Activated T-cell treated with anti-CD3 and anti-CD28 coated beads, Interleukin-2, amount 50 U/mL, for 72 hours (primary cell): ENCODE measurements at regions not wholly inside any gene's neighbourhood (a gene's known extent, or its start where the extent isn't known, plus 50 kb on each side); places are given as distances from the start of the nearest gene placed in this dataset.

Experiments used
- ATAC-seq, 2 donors: fragments of 150-1000 bp; cut with Tn5 transposase; replicated peaks in 1 of 2; 2 replicates each; pipeline ENCODE4 v1.10.0; 2021; ENCODE audit warnings: moderate library complexity in 2 of 2, mild to moderate bottlenecking in 1 of 2
- DNase-seq, 2 donors: peaks; one replicate each; pipeline ENCODE4 v3.0.0; 2021 to 2022; ENCODE audit warnings: mixed read lengths in 1 of 2
- H3K27ac Mint-ChIP-seq: one replicate; pipeline ENCODE4 v1.8.0; 2022; ENCODE audit warnings: mild to moderate bottlenecking, moderate library complexity, mixed read lengths
- H3K27me3 Mint-ChIP-seq: one replicate; pipeline ENCODE4 v1.8.0; 2022; ENCODE audit warnings: low read depth, mixed read lengths
- H3K36me3 Mint-ChIP-seq, 2 donors: one replicate each; pipeline ENCODE4 v1.8.0; 2022; ENCODE audit warnings: mixed read lengths in 2 of 2, mild to moderate bottlenecking in 1 of 2; ENCODE audit not compliant: insufficient read depth in 2 of 2
- H3K4me1 Mint-ChIP-seq: one replicate; pipeline ENCODE4 v1.8.0; 2022; ENCODE audit warnings: low read depth, mixed read lengths
- H3K4me3 Mint-ChIP-seq, 2 donors: one replicate each; pipeline ENCODE4 v1.8.0; 2022; ENCODE audit warnings: mild to moderate bottlenecking in 2 of 2, mixed read lengths in 2 of 2, moderate library complexity in 2 of 2
- H3K9me3 Mint-ChIP-seq, 2 donors: one replicate each; pipeline ENCODE4 v1.8.0; 2022; ENCODE audit warnings: mixed read lengths in 2 of 2

DNA sequence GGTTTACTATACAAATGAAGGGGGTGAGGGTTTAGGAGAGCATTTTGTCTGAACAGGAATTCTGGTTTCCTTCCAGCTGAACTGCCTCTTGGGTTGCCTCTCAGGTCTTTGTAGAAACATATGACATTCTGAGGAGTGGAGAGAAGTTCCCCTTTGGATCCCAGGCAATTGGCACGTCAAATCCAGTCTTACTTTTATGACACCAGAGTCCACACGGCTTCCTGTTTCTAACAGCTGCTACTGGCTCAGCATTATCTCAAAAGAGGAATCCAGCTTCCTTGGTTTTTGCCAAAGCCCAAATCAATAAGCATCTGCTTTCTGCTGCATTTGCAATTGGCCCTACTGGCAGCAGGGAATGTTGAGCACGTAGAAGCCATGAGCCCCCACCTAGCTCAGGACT is 97.6 kb upstream of the FAM20A start:
- no peaks in the 10 kb centered on the region for H3K4me1 Mint-ChIP-seq
- peaks cover 0 to 2% of the 10 kb centered on the region in 2 donors for H3K9me3 Mint-ChIP-seq
- H3K4me3 Mint-ChIP-seq = no peak overlapping the region
- H3K27ac Mint-ChIP-seq = no peak overlapping the region
- peaks cover 7% of the 10 kb centered on the region for H3K27me3 Mint-ChIP-seq
- H3K36me3 Mint-ChIP-seq = no peaks in the 10 kb centered on the region
- ATAC-seq = no peak
- DNase-seq = no peak

- ATAC-seq (peak in 1 of 2 donors; percentile 39), DNase-seq (no peak)
- H3K4me3 Mint-ChIP-seq = no peak overlapping the region
- H3K36me3 Mint-ChIP-seq = no peaks in the 10 kb centered on the region
- peak overlapping the region; percentile 58 for H3K27ac Mint-ChIP-seq
- no peaks in the 10 kb centered on the region for H3K4me1 Mint-ChIP-seq
- no peaks in the 10 kb centered on the region for H3K27me3 Mint-ChIP-seq
- H3K9me3 Mint-ChIP-seq = peaks cover 0 to 2% of the 10 kb centered on the region in 2 donors
These were observed 96.7 kb upstream of the FAM20A start for GRCh38 chr17:68697850-68698361.

- Mint-ChIP-seq H3K27me3 (no peaks in the 10 kb centered on the region), H3K36me3 (no peaks in the 10 kb centered on the region), H3K9me3 (peaks cover 0 to 2% of the 10 kb centered on the region in 2 donors), H3K4me3 (no peak overlapping the region), H3K27ac (no peak overlapping the region), H3K4me1 (no peaks in the 10 kb centered on the region)
- ATAC-seq (no peak), DNase-seq (no peak)
These were observed 94.5 kb upstream of the FAM20A start for GRCh38 chr17:68695659-68696058.

DNA sequence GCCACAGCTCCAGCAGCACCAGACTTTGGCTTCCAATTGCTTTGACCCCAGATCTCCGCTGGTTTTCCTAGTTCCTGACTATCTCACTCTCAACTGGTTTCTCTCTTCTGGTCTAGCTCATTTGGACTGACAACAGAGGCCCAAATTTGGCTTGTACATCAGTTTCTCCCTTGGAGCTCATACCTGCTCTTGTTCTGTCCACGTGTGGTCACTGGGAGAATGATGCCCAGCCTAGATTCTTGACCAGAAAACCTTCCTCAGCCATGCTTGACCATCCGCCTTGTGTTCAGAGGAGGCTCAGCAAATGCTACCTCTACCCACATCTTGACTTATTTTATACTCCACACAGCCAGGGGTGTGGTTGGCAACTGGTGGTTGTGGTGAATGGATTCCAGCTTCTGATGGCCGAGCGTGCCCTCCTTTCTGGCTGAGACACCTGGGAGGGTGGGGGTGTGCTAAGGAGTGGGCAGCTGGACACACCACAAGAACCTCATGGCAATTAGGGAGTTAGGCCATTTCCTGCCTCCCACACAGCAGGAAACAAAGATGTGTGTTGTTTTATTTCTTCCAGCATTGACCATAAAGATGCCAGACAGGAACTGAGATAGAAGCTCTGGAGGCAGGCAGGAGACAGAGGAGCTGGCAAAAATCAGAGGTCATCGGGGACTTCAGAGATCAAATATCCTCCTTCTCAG is 93.8 kb upstream of the FAM20A start:
- Mint-ChIP-seq H3K9me3 (peaks cover 0 to 2% of the 10 kb centered on the region in 2 donors), H3K36me3 (no peaks in the 10 kb centered on the region), H3K4me3 (no peak overlapping the region), H3K4me1 (no peaks in the 10 kb centered on the region), H3K27ac (no peak overlapping the region), H3K27me3 (no peaks in the 10 kb centered on the region)
- DNase-seq (no peak), ATAC-seq (no peak)

DNA sequence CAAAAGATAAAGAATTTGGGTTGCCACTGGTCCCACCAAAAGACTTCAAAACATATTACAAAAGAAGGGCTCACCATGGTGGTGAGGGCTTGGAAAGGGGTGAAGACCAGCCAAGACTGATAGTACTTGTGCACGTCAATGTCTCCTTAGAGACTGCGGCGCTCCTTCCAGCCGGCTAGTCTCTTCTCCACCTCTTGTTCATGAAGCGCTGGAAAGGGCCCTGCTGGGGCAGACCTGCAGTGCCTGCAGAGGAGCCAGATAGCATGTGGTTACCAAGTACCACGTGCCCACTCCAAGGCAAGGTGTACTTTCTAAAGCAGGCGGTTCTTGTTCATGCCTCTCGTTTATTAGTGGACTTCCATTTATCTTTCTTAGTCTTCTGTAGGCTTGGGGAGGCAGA is 92.7 kb upstream of the FAM20A start:
- ATAC-seq (no peak), DNase-seq (no peak)
- Mint-ChIP-seq H3K27me3 (no peaks in the 10 kb centered on the region), H3K4me3 (no peak overlapping the region), H3K36me3 (no peaks in the 10 kb centered on the region), H3K27ac (no peak overlapping the region), H3K9me3 (peaks cover 0 to 2% of the 10 kb centered on the region in 2 donors), H3K4me1 (no peaks in the 10 kb centered on the region)

GRCh38 chr17:68693466-68693865 is 92.3 kb upstream of the FAM20A start:
- ATAC-seq (no peak), DNase-seq (no peak)
- Mint-ChIP-seq H3K36me3 (no peaks in the 10 kb centered on the region), H3K27ac (no peak overlapping the region), H3K4me1 (no peaks in the 10 kb centered on the region), H3K27me3 (no peaks in the 10 kb centered on the region), H3K9me3 (peaks cover 0 to 2% of the 10 kb centered on the region in 2 donors), H3K4me3 (no peak overlapping the region)

- Mint-ChIP-seq H3K4me3 (no peak overlapping the region), H3K9me3 (peaks cover 0 to 5% of the 10 kb centered on the region in 2 donors), H3K27me3 (peaks cover 6% of the 10 kb centered on the region)
These were observed 85.2 kb upstream of the FAM20A start for GRCh38 chr17:68686108-68686988.

GRCh38 chr17:68684949-68685357 is 83.8 kb upstream of the FAM20A start:
- H3K4me3 Mint-ChIP-seq = no peak overlapping the region
- H3K4me1 Mint-ChIP-seq = no peaks in the 10 kb centered on the region
- H3K27ac Mint-ChIP-seq = no peak overlapping the region
- no peaks in the 10 kb centered on the region for H3K36me3 Mint-ChIP-seq
- peaks cover 6% of the 10 kb centered on the region for H3K27me3 Mint-ChIP-seq
- ATAC-seq = no peak
- peaks cover 0 to 5% of the 10 kb centered on the region in 2 donors for H3K9me3 Mint-ChIP-seq
- DNase-seq = no peak

More at GRCh38 chr17:68686108-68686988, 85.2 kb upstream of the FAM20A start:
- Mint-ChIP-seq H3K27ac (no peak overlapping the region), H3K36me3 (no peaks in the 10 kb centered on the region), H3K4me1 (no peaks in the 10 kb centered on the region)
- ATAC-seq (no peak), DNase-seq (no peak)

DNA sequence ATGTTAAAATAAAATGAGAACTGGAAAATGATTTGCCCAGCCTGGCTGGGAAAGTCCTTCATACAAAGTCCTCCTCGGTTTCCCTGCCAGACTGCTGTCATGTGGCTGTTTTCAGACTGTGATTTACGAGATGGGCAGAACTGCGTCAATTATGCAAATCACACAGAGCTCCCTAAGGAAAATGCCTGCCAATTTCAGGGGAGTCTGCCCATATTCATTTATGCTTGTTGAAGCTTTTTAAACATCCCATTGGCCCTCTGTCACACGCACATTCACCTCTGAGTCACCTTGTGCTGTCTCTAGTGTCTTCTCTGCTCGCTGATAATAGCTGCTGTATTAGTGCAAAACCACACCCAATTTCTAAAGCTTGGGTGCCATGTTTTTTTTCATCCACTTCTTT is 81.7 kb upstream of the FAM20A start:
- Mint-ChIP-seq H3K27me3 (peaks cover 4% of the 10 kb centered on the region), H3K9me3 (peaks cover 0 to 5% of the 10 kb centered on the region in 2 donors), H3K4me1 (no peaks in the 10 kb centered on the region), H3K27ac (no peak overlapping the region), H3K36me3 (no peaks in the 10 kb centered on the region), H3K4me3 (no peak overlapping the region)
- DNase-seq (no peak), ATAC-seq (no peak)

DNA sequence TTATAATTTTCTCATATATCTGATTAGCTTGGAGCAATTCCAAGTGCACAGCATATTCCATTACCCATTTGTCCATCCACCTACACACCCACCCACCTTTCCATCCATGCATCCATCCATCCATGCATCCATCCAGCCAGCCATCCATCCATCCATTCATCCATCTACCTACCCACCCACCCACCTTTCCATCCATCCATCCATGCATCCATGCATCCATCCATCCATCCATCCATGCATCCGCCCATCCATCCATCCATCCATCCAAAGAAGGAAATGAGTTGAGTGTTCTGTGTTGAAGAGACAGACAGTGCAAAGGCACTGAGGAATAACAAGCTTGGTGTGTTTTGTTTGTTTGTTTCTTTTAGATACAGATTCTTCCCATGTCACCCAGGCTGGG is 78.7 kb upstream of the FAM20A start:
- Mint-ChIP-seq H3K27me3 (no peaks in the 10 kb centered on the region), H3K4me3 (no peak overlapping the region), H3K36me3 (no peaks in the 10 kb centered on the region), H3K27ac (no peak overlapping the region), H3K4me1 (no peaks in the 10 kb centered on the region), H3K9me3 (peaks cover 0 to 5% of the 10 kb centered on the region in 2 donors)
- ATAC-seq = no peak
- DNase-seq = no peak

GRCh38 chr17:68676856-68677255 is 75.7 kb upstream of the FAM20A start:
- no peak for DNase-seq
- no peak overlapping the region for H3K4me3 Mint-ChIP-seq
- no peaks in the 10 kb centered on the region for H3K9me3 Mint-ChIP-seq
- H3K27ac Mint-ChIP-seq = no peak overlapping the region
- no peaks in the 10 kb centered on the region for H3K4me1 Mint-ChIP-seq
- no peaks in the 10 kb centered on the region for H3K36me3 Mint-ChIP-seq
- no peaks in the 10 kb centered on the region for H3K27me3 Mint-ChIP-seq
- ATAC-seq = no peak

DNA sequence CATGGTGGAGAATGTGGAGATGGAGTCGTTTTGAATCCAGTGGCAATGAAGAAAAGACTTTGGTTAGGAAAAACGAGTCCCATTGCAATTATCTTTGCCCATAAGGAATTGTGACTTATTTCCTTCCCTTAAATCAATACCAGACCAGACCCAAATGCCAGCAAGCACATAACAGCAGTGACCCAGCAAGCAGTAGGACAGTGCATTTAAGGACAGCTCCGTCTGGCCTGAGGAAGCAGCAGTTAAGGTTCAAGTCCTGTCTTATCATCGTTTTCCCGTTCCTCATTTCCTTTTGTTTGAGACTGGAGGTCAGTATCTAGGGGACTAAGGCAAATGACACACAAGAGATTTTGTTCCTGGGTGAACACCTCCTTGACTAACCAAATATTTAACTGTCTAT is 74.6 kb upstream of the FAM20A start:
- Mint-ChIP-seq H3K4me3 (no peak overlapping the region), H3K4me1 (no peaks in the 10 kb centered on the region), H3K36me3 (no peaks in the 10 kb centered on the region), H3K9me3 (no peaks in the 10 kb centered on the region), H3K27me3 (no peaks in the 10 kb centered on the region), H3K27ac (no peak overlapping the region)
- DNase-seq = no peak
- no peak for ATAC-seq
